ENCODE measurements at regions not wholly inside any gene's neighbourhood (a gene's known extent, or its start where the extent isn't known, plus 50 kb on each side); places are given as distances from the start of the nearest gene placed in this dataset.

- TF ChIP-seq CTCF (IDR thresholded peaks at IDR 0.05) = no peak
- H3K4me3 ChIP-seq = no peak overlapping the region
- DNase-seq (no peak), ATAC-seq (no peak)
- no peaks in the 10 kb centered on the region for H3K36me3 ChIP-seq (ENCODE audit: low read depth)
- H3K4me1 ChIP-seq (ENCODE audit: low read depth) = peaks cover 5% of the 10 kb centered on the region
- no peaks in the 10 kb centered on the region for H3K9me3 ChIP-seq
- intact Hi-C loops (cut with DNase I, micrococcal nuclease) = no loop called here
Measured at GRCh38 chr22:26801449-26801848, 144.1 kb downstream of the MIAT start.

- Histone ChIP-seq H3K36me3 (ENCODE audit: low read depth) (no peaks in the 10 kb centered on the region), H3K4me3 (no peak overlapping the region), H3K4me1 (ENCODE audit: low read depth) (no peaks in the 10 kb centered on the region), H3K9me3 (no peaks in the 10 kb centered on the region)
- ATAC-seq (no peak), DNase-seq (no peak)
- TF ChIP-seq CTCF (IDR thresholded peaks at IDR 0.05) = no peak
- intact Hi-C loops (cut with DNase I, micrococcal nuclease) = no loop called here
Measured at GRCh38 chr22:26804315-26804714, 146.9 kb downstream of the MIAT start.

- intact Hi-C loops (cut with DNase I, micrococcal nuclease) = no loop called here
- TF ChIP-seq CTCF (IDR thresholded peaks at IDR 0.05) = no peak
- DNase-seq (no peak), ATAC-seq (no peak)
- Histone ChIP-seq H3K4me1 (ENCODE audit: low read depth) (no peaks in the 10 kb centered on the region), H3K4me3 (no peak overlapping the region), H3K36me3 (ENCODE audit: low read depth) (no peaks in the 10 kb centered on the region), H3K9me3 (no peaks in the 10 kb centered on the region)
Measured at GRCh38 chr22:26804911-26805539, 147.6 kb downstream of the MIAT start.

- intact Hi-C loops (cut with DNase I, micrococcal nuclease) = no loop called here
Measured at GRCh38 chr22:26806445-26807175, 149.2 kb downstream of the MIAT start.

GRCh38 chr22:26811647-26811992, 154.2 kb downstream of the MIAT start:
- no peaks in the 10 kb centered on the region for H3K36me3 ChIP-seq (ENCODE audit: low read depth)
- H3K4me3 ChIP-seq = no peak overlapping the region
- no peak for DNase-seq
- no peaks in the 10 kb centered on the region for H3K9me3 ChIP-seq
- no peaks in the 10 kb centered on the region for H3K4me1 ChIP-seq (ENCODE audit: low read depth)
- no peak for ATAC-seq
- TF ChIP-seq CTCF (IDR thresholded peaks at IDR 0.05) = no peak
- intact Hi-C loops (cut with DNase I, micrococcal nuclease) = no loop called here

More at GRCh38 chr22:26806445-26807175, 149.2 kb downstream of the MIAT start:
- Histone ChIP-seq H3K4me1 (ENCODE audit: low read depth) (no peaks in the 10 kb centered on the region), H3K4me3 (no peak overlapping the region), H3K36me3 (ENCODE audit: low read depth) (no peaks in the 10 kb centered on the region), H3K9me3 (no peaks in the 10 kb centered on the region)
- no peak for TF ChIP-seq CTCF (IDR thresholded peaks at IDR 0.05)
- no peak for DNase-seq
- no peak for ATAC-seq
